SW480 (cell line): ENCODE measurements at regions not wholly inside any gene's neighbourhood (a gene's known extent, or its start where the extent isn't known, plus 50 kb on each side); places are given as distances from the start of the nearest gene placed in this dataset.
"Not testable (repeated sequence)": the region's sequence is repeated elsewhere in the genome, so short reads cannot be mapped to it uniquely, and the experiment has no call there.

Experiments used
- DNase-seq: peaks from one replicate; pipeline ENCODE4 v3.0.0-alpha.2; 2016; ENCODE audit warnings: low spot score

- no peak for DNase-seq
Observed at GRCh38 chr14:71538288-71538687, 393.9 kb upstream of the RGS6 start.

GRCh38 chr14:71538938-71539649, 393.1 kb upstream of the RGS6 start:
- DNase-seq: no peak

- no peak for DNase-seq
Observed at GRCh38 chr14:71539650-71540285, 392.5 kb upstream of the RGS6 start.

- DNase-seq: no peak
Observed at GRCh38 chr14:71541271-71541670, 391.0 kb upstream of the RGS6 start.

GRCh38 chr14:71541973-71542690, 390.1 kb upstream of the RGS6 start:
- no peak for DNase-seq

GRCh38 chr14:71549421-71550050, 382.7 kb upstream of the RGS6 start:
- no peak for DNase-seq

GRCh38 chr14:71550367-71550766, 381.9 kb upstream of the RGS6 start:
- DNase-seq: no peak

GRCh38 chr14:71551291-71551950, 380.8 kb upstream of the RGS6 start:
- no peak for DNase-seq

- DNase-seq: no peak
Observed at GRCh38 chr14:71552809-71553208, 379.4 kb upstream of the RGS6 start.

GRCh38 chr14:71553779-71554178, 378.4 kb upstream of the RGS6 start:
- no peak for DNase-seq

- DNase-seq: no peak
Observed at GRCh38 chr14:71554323-71554722, 377.9 kb upstream of the RGS6 start.

- no peak for DNase-seq
Observed at GRCh38 chr14:71554959-71555612, 377.1 kb upstream of the RGS6 start.

- DNase-seq: peak; percentile 76
Observed at GRCh38 chr14:71555654-71556559, 376.3 kb upstream of the RGS6 start.

- no peak for DNase-seq
Observed at GRCh38 chr14:71556730-71557129, 375.5 kb upstream of the RGS6 start.

GRCh38 chr14:71557351-71557750, 374.9 kb upstream of the RGS6 start:
- DNase-seq: no peak

GRCh38 chr14:71558943-71559342, 373.3 kb upstream of the RGS6 start:
- not testable (repeated sequence) for DNase-seq

- DNase-seq: no peak
Observed at GRCh38 chr14:71560751-71561150, 371.5 kb upstream of the RGS6 start.

- no peak for DNase-seq
Observed at GRCh38 chr14:71563492-71564153, 368.6 kb upstream of the RGS6 start.

GRCh38 chr14:71566276-71566675, 366.0 kb upstream of the RGS6 start:
- no peak for DNase-seq
